ENCODE measurements at regions not wholly inside any gene's neighbourhood (a gene's known extent, or its start where the extent isn't known, plus 50 kb on each side); places are given as distances from the start of the nearest gene placed in this dataset.

DNA sequence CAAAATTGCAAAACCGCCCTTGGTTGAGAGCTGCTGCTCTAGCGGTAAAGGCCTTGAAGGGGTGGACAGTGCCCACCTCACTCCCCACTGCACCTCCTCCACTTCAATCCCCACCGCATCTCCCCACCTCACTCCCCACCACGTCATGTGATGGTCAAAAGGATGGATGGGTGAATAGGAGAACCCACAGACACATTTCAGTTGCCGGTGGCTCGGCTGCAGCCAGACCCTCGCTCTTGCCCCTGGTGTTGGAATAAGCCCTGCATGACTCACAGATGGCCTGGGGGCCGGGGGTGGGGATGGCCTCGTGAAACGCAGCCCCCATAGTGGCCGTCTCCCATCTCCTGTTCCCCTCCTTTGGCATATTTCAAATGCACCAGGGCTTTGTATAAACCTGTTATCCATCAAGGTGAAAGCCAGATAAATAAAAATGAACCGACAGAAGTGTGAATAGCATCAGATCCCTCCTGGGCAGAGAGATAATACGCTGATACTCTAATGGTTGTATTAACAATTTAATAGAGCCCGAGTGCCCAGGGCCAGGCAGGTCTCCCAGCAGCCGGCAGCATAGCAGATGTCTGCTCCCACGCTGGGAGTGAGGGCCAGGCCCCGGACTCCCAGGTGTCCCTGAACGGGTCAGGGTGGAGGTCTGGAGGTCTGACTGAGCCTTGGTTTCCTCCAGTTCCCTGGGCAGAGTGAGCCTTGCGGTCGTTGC lies 300.3 kb downstream of the NPHP4 start:
- intact Hi-C loops (cut with DNase I) = no loop called here
- Histone ChIP-seq H3K27me3 (no peaks in the 10 kb centered on the region), H3K4me1 (no peaks in the 10 kb centered on the region), H3K9me3 (no peaks in the 10 kb centered on the region), H3K4me3 (no peak overlapping the region), H3K27ac (no peak overlapping the region), H3K36me3 (no peaks in the 10 kb centered on the region)
- DNase-seq (ENCODE audit: low spot score in 2 of 2) = no peak
- TF ChIP-seq, protein P1, sequence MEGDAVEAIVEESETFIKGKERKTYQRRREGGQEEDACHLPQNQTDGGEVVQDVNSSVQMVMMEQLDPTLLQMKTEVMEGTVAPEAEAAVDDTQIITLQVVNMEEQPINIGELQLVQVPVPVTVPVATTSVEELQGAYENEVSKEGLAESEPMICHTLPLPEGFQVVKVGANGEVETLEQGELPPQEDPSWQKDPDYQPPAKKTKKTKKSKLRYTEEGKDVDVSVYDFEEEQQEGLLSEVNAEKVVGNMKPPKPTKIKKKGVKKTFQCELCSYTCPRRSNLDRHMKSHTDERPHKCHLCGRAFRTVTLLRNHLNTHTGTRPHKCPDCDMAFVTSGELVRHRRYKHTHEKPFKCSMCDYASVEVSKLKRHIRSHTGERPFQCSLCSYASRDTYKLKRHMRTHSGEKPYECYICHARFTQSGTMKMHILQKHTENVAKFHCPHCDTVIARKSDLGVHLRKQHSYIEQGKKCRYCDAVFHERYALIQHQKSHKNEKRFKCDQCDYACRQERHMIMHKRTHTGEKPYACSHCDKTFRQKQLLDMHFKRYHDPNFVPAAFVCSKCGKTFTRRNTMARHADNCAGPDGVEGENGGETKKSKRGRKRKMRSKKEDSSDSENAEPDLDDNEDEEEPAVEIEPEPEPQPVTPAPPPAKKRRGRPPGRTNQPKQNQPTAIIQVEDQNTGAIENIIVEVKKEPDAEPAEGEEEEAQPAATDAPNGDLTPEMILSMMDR (IDR thresholded peaks at IDR 0.05) = no peak

DNA sequence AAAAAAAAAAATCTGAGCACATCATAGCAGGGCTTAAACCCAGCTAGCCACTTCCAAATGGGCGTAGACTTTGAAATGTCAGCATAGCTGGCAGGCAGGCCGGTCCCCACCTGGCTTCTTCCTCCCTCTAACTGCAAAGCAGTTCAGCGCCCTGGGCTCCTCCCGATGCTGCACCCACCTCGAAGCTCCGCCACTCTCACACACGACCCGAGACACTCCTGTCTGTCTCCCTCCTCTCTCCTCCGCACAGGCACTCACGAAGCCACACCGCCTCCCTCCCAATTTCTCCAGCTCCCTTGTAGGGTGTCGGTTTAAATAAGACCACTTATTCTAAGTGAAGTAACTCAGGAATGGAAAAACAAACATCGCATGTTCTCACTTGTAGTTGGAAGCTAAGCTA lies 301.3 kb downstream of the NPHP4 start:
- DNase-seq (ENCODE audit: low spot score in 2 of 2) = no peak
- Histone ChIP-seq H3K27me3 (no peaks in the 10 kb centered on the region), H3K4me3 (no peak overlapping the region), H3K27ac (no peak overlapping the region), H3K9me3 (no peaks in the 10 kb centered on the region), H3K4me1 (no peaks in the 10 kb centered on the region), H3K36me3 (no peaks in the 10 kb centered on the region)
- TF ChIP-seq, protein P1 (IDR thresholded peaks at IDR 0.05) = no peak
- intact Hi-C loops (cut with DNase I) = no loop called here

DNA sequence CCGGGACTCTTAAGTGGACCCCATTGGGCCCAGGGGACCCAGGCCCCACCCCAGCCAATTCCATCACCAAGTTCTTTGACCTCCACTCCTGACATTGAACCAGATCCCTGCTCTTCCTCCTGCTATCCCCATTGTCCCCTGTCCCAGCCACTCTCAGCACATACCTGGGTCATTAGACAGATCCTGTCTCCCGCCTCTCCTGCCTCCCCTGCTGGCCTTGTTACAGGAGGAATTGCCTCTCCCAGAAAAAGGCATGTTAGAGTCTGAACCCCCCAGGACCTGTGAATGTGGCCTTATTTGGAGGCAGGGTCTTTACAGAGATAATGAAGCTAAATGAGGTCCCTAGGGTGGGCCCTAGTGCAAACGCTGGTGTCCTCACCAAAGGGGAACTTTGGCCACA lies 301.9 kb downstream of the NPHP4 start:
- Histone ChIP-seq H3K9me3 (no peaks in the 10 kb centered on the region), H3K4me1 (no peaks in the 10 kb centered on the region), H3K4me3 (no peak overlapping the region), H3K27me3 (no peaks in the 10 kb centered on the region), H3K36me3 (no peaks in the 10 kb centered on the region), H3K27ac (no peak overlapping the region)
- intact Hi-C loops (cut with DNase I) = no loop called here
- DNase-seq (ENCODE audit: low spot score in 2 of 2) = no peak
- TF ChIP-seq, protein P1 (IDR thresholded peaks at IDR 0.05) = no peak

DNA sequence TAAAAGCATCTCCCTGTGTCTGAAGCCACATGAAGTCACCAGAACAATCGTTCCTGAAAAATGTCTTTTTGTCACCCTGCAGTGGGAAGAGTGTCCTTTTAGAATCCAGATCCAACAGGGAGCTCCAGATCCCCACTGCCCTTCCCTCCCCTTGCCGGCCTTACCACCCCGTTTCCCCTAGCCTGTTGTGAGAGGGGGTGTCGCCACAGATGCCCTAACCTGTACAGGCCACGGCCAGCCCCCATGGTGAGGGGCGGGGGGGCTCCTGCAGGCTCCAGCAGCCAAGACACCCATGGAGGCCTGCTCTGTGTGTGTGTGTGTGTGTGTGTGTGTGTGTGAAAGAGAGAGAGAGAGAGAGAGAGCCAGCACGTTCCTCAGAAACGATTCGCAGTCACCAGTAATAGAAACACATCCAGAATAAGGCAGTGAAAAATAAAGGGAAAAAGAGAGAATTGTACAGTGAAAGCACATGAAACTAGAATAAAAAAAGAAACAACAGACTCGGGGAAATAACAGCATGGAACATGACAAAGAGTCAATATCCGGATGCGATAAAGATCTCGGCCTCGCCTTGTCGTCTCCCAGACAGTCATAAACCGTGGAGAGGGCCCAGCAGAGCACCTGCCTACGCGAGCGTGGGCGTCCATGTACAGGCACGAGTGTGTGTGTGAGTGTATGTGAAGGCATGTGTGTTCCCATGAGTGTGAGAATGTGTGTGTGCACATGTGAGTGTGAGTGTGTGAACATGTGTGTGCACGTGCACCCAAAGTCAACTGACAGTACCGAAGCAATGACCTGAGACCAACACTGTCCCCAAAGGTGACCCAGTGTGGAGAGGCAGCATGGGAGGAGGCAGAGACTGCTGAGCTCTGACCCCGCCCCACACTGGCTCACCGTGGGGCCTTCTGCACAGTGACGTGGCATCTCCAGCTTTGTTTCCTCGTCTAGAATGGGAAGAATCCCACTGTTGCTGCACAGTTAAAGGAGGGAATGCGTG lies 303.8 kb downstream of the NPHP4 start:
- H3K27me3 ChIP-seq = no peaks in the 10 kb centered on the region
- intact Hi-C loops (cut with DNase I) = no loop called here
- no peaks in the 10 kb centered on the region for H3K4me1 ChIP-seq
- TF ChIP-seq, protein P1 (IDR thresholded peaks at IDR 0.05) = no peak
- H3K36me3 ChIP-seq = no peaks in the 10 kb centered on the region
- DNase-seq (ENCODE audit: low spot score in 2 of 2) = no peak
- H3K27ac ChIP-seq = no peak overlapping the region
- H3K4me3 ChIP-seq = no peak overlapping the region
- H3K9me3 ChIP-seq = no peaks in the 10 kb centered on the region

DNA sequence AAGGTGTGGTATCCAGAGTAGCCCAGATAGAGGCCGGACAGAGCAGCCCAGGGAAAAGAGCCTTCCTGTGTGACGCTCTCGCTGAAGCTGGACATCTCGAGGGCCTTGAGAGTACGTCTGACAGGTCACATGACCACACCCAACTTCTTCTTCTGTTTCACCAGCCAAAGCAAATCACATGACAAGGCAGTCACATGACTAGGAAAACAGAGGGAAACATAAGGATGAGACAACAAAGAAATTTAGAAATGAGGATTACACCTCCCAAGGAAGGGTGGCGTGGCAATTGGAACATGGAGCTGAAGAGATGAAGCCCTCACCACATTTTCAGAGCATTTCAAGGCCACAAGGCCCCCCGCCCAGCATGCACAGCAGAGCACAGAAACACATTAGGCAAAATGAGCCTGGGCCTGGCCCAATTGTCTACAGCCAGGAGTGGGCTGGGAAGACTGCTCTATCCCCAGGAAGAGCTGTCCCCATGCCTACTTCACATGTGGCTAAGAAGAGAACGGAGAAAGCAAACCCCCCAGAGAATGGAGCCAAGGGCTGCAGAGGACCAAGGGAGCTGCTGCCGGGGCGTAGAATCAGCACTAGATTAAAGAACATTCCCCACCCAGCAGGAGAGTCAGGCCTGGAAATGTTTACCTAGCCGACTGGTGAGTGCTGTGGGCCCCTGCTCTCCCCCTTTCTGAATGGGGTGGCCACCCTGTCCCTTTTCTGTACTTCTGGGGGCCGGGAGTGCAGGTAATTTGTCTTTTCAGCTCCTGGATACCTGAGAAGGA lies 305.1 kb downstream of the NPHP4 start:
- H3K27ac ChIP-seq = no peak overlapping the region
- H3K36me3 ChIP-seq = no peaks in the 10 kb centered on the region
- no peak for DNase-seq (ENCODE audit: low spot score in 2 of 2)
- H3K4me3 ChIP-seq = no peak overlapping the region
- no peaks in the 10 kb centered on the region for H3K4me1 ChIP-seq
- no peaks in the 10 kb centered on the region for H3K27me3 ChIP-seq
- intact Hi-C loops (cut with DNase I) = no loop called here
- no peaks in the 10 kb centered on the region for H3K9me3 ChIP-seq
- TF ChIP-seq, protein P1 (IDR thresholded peaks at IDR 0.05) = no peak
